ENCODE measurements at regions not wholly inside any gene's neighbourhood (a gene's known extent, or its start where the extent isn't known, plus 50 kb on each side); places are given as distances from the start of the nearest gene placed in this dataset.

GRCh38 chr10:27366769-27367168 is 126.2 kb upstream of the ACBD5 start:
- Mint-ChIP-seq H3K4me1 (ENCODE audit: low read depth, unreplicated experiment) (peaks cover 3% of the 10 kb centered on the region), H3K27ac (ENCODE audit: unreplicated experiment) (no peak overlapping the region), H3K4me3 (ENCODE audit: low read depth, unreplicated experiment) (no peak overlapping the region), H3K27me3 (ENCODE audit: unreplicated experiment) (no peaks in the 10 kb centered on the region), H3K36me3 (ENCODE audit: insufficient read depth, unreplicated experiment) (no peaks in the 10 kb centered on the region), H3K9me3 (ENCODE audit: low read depth, unreplicated experiment) (peaks cover 2% of the 10 kb centered on the region)
- DNase-seq: no peak
- intact Hi-C loops (cut with micrococcal nuclease; ENCODE audit: unreplicated experiment): no loop called here
- CTCF ChIA-PET: no interaction called here
- BruUV-seq (replicated peaks): no TSS peak
- no peak for TF ChIP-seq CTCF (IDR thresholded peaks at IDR 0.05; ENCODE audit: unreplicated experiment)

- CTCF ChIA-PET: no interaction called here
- H3K36me3 Mint-ChIP-seq (ENCODE audit: insufficient read depth, unreplicated experiment): no peaks in the 10 kb centered on the region
- BruUV-seq (replicated peaks): no TSS peak
- H3K9me3 Mint-ChIP-seq (ENCODE audit: low read depth, unreplicated experiment): peaks cover 2% of the 10 kb centered on the region
- no peak for DNase-seq
- no peak overlapping the region for H3K4me3 Mint-ChIP-seq (ENCODE audit: low read depth, unreplicated experiment)
- TF ChIP-seq CTCF (IDR thresholded peaks at IDR 0.05; ENCODE audit: unreplicated experiment): no peak
- H3K4me1 Mint-ChIP-seq (ENCODE audit: low read depth, unreplicated experiment): no peaks in the 10 kb centered on the region
- no peaks in the 10 kb centered on the region for H3K27me3 Mint-ChIP-seq (ENCODE audit: unreplicated experiment)
- intact Hi-C loops (cut with micrococcal nuclease; ENCODE audit: unreplicated experiment): no loop called here
- H3K27ac Mint-ChIP-seq (ENCODE audit: unreplicated experiment): no peak overlapping the region
Measured at GRCh38 chr10:27364028-27364427, 123.4 kb upstream of the ACBD5 start.

DNA sequence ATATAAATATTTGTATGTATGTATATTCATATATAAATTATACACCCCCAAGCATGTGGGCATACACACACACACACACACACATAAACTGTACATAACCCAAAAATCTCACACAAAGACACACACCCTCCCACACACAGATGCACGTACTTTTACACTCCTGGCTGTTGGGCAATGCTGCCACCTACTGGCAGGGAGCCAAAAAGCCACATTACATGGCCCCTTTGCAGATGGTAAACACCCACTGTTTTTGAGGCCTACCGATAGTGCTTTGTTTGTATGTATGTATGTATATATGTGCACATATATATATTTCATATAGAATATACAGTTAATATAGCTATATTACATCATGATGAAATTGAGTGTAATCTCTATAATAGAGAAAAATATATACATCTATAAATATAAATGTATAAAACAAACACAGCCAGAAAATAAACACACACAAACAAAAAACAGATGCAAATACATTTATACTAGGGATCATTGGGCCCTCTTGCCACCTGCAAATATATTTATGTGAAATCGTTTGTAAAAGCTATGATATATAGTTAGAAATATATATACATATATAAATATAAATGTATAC is 120.1 kb upstream of the ACBD5 start:
- H3K4me3 Mint-ChIP-seq (ENCODE audit: low read depth, unreplicated experiment): no peak overlapping the region
- no peaks in the 10 kb centered on the region for H3K27me3 Mint-ChIP-seq (ENCODE audit: unreplicated experiment)
- no peaks in the 10 kb centered on the region for H3K4me1 Mint-ChIP-seq (ENCODE audit: low read depth, unreplicated experiment)
- no peak overlapping the region for H3K27ac Mint-ChIP-seq (ENCODE audit: unreplicated experiment)
- no TSS peak for BruUV-seq (replicated peaks)
- H3K9me3 Mint-ChIP-seq (ENCODE audit: low read depth, unreplicated experiment): peaks cover 2% of the 10 kb centered on the region
- intact Hi-C loops (cut with micrococcal nuclease; ENCODE audit: unreplicated experiment): loop anchor here (2.0 kb wide), 1 partner anchor 136 kb away; no protein-coding TSS in a partner anchor
- CTCF ChIA-PET: interaction anchor here (1.5 kb wide), 1 partner anchor 137 kb away, joined by 8 read pairs; no protein-coding TSS in a partner anchor
- H3K36me3 Mint-ChIP-seq (ENCODE audit: insufficient read depth, unreplicated experiment): no peaks in the 10 kb centered on the region
- TF ChIP-seq CTCF (IDR thresholded peaks at IDR 0.05; ENCODE audit: unreplicated experiment): peak; percentile 76
- peak; percentile 83 for DNase-seq

- no TSS peak for BruUV-seq (replicated peaks)
- CTCF ChIA-PET: interaction anchor here (0.6 to 1.5 kb wide), 2 partner anchors 136 to 764 kb away, joined by 3 to 8 read pairs; no protein-coding TSS in a partner anchor
- no peaks in the 10 kb centered on the region for H3K9me3 Mint-ChIP-seq (ENCODE audit: low read depth, unreplicated experiment)
- no peak overlapping the region for H3K27ac Mint-ChIP-seq (ENCODE audit: unreplicated experiment)
- no peaks in the 10 kb centered on the region for H3K36me3 Mint-ChIP-seq (ENCODE audit: insufficient read depth, unreplicated experiment)
- H3K4me1 Mint-ChIP-seq (ENCODE audit: low read depth, unreplicated experiment): no peaks in the 10 kb centered on the region
- no peak overlapping the region for H3K4me3 Mint-ChIP-seq (ENCODE audit: low read depth, unreplicated experiment)
- no peaks in the 10 kb centered on the region for H3K27me3 Mint-ChIP-seq (ENCODE audit: unreplicated experiment)
- intact Hi-C loops (cut with micrococcal nuclease; ENCODE audit: unreplicated experiment): loop anchor here (2.0 kb wide), 1 partner anchor 135 kb away; no protein-coding TSS in a partner anchor
- no peak for DNase-seq
- no peak for TF ChIP-seq CTCF (IDR thresholded peaks at IDR 0.05; ENCODE audit: unreplicated experiment)
Measured at GRCh38 chr10:27359792-27360355, 119.3 kb upstream of the ACBD5 start.
